ENCODE measurements at regions not wholly inside any gene's neighbourhood (a gene's known extent, or its start where the extent isn't known, plus 50 kb on each side); places are given as distances from the start of the nearest gene placed in this dataset.
A peak's percentile ranks its signal among the peaks of the same experiment; 100 is the strongest.

DNA sequence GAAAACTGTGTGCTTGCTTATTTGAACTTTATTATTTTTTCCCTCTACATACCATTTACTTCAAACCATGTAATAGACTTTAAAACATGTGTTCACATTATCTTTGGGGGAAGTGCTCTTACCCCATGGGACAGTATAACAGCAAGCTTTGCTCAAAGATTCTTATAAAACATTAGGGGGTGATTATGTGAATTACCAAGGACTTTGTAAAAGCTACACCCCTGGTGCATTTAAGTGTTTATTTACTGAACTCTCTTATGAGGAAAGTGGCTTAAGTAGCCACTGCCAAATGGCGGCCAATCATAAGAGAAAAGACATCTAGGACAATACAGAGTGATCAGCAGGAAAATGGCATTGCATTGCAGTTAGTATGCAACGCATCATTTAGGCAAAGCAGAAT is 70.3 kb downstream of the CAPZA3 start:
- Histone ChIP-seq H3K4me1 (ENCODE audit: insufficient read depth, low read length) (no peaks in the 10 kb centered on the region), H3K9me3 (ENCODE audit: control insufficient read depth in 1 of 2, insufficient read depth in 1 of 2, low read length in 2 of 2) (no peaks in the 10 kb centered on the region), H3K4me3 (ENCODE audit: low read length) (no peak overlapping the region), H3K36me3 (ENCODE audit: insufficient read depth, low read length) (no peaks in the 10 kb centered on the region), H3K27ac (ENCODE audit: low read depth in 1 of 2, low read length in 2 of 2) (no peak overlapping the region), H3K27me3 (ENCODE audit: control insufficient read depth in 1 of 2, insufficient read depth in 2 of 2, low read length in 2 of 2) (no peaks in the 10 kb centered on the region)
- Mint-ChIP-seq H3K27ac (no peak overlapping the region), H3K27me3 (no peaks in the 10 kb centered on the region), H3K4me3 (no peak overlapping the region), H3K36me3 (ENCODE audit: low read depth) (no peaks in the 10 kb centered on the region), H3K4me1 (ENCODE audit: low read depth) (no peaks in the 10 kb centered on the region), H3K9me3 (no peaks in the 10 kb centered on the region)
- TF ChIP-seq, protein P1, sequence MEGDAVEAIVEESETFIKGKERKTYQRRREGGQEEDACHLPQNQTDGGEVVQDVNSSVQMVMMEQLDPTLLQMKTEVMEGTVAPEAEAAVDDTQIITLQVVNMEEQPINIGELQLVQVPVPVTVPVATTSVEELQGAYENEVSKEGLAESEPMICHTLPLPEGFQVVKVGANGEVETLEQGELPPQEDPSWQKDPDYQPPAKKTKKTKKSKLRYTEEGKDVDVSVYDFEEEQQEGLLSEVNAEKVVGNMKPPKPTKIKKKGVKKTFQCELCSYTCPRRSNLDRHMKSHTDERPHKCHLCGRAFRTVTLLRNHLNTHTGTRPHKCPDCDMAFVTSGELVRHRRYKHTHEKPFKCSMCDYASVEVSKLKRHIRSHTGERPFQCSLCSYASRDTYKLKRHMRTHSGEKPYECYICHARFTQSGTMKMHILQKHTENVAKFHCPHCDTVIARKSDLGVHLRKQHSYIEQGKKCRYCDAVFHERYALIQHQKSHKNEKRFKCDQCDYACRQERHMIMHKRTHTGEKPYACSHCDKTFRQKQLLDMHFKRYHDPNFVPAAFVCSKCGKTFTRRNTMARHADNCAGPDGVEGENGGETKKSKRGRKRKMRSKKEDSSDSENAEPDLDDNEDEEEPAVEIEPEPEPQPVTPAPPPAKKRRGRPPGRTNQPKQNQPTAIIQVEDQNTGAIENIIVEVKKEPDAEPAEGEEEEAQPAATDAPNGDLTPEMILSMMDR (IDR thresholded peaks at IDR 0.05), result no peak
- no peak for DNase-seq
- CTCF ChIA-PET, result interaction anchor here (1.1 kb wide), 1 partner anchor 35 kb away, joined by 3 read pairs; no protein-coding TSS in a partner anchor
- ATAC-seq (ENCODE audit: poor library complexity), result no peak
- intact Hi-C loops (cut with DNase I, micrococcal nuclease), result no loop called here
- POLR2A ChIA-PET, result no interaction called here

DNA sequence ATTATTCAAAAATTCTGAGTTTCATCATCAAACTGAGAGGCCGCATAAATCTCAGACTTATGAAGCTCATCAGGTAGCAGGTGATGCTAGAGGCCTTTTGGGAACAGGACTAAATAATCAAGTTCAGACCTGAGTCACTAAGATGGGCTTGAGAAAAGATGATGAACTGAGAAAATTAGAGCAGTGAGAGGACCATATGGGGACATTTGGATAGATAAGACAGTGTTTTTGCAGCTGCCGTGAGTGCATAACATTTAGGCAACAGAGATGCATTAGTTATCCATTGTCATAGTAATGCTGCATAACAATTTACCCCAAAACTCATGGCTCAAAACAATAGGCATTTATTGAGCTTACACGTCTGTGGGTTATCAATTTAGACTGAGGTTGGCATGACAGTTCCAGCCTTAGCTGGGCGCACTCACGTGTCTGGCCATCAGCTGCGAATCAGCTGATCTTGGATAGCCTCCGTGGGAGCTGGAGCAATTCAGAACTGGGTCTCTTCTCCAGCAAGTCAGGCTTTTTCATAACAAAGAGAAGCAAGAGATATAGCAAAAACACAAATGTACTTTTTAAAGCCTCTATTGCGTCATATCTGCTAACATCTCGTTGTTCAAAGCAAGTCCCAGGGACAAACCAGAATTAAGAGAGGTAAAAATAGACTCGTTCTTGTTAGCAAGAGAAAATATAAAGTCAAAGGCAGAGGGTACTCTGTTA is 72.8 kb downstream of the CAPZA3 start:
- intact Hi-C loops (cut with DNase I, micrococcal nuclease), result no loop called here
- TF ChIP-seq, protein P1 (IDR thresholded peaks at IDR 0.05), result no peak

DNA sequence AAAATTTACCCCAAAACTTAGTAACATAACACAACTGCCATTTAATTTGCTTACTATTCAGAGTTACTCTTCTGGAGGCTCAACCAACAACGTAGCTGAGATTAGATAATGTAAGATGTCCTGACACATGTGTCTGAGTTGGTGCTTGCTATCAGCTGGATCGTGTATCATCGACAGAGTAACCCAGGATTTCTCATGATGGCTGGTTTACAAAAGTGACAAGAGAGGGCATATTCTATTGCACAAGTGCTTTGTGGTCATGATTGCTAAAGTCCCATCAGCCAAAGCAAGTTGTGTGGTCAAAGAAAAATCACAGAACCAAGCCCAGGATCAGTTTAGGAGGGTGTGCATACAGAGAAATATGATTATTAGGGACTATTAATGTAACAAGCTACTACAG is 73.4 kb downstream of the CAPZA3 start:
- Histone ChIP-seq H3K9me3 (ENCODE audit: control insufficient read depth in 1 of 2, insufficient read depth in 1 of 2, low read length in 2 of 2) (no peaks in the 10 kb centered on the region), H3K27ac (ENCODE audit: low read depth in 1 of 2, low read length in 2 of 2) (no peak overlapping the region), H3K4me3 (ENCODE audit: low read length) (no peak overlapping the region), H3K4me1 (ENCODE audit: insufficient read depth, low read length) (no peaks in the 10 kb centered on the region), H3K27me3 (ENCODE audit: control insufficient read depth in 1 of 2, insufficient read depth in 2 of 2, low read length in 2 of 2) (no peaks in the 10 kb centered on the region), H3K36me3 (ENCODE audit: insufficient read depth, low read length) (no peaks in the 10 kb centered on the region)
- POLR2A ChIA-PET, result no interaction called here
- Mint-ChIP-seq H3K4me1 (ENCODE audit: low read depth) (no peaks in the 10 kb centered on the region), H3K4me3 (no peak overlapping the region), H3K36me3 (ENCODE audit: low read depth) (no peaks in the 10 kb centered on the region), H3K27me3 (no peaks in the 10 kb centered on the region), H3K27ac (no peak overlapping the region), H3K9me3 (no peaks in the 10 kb centered on the region)
- TF ChIP-seq, protein P1 (IDR thresholded peaks at IDR 0.05), result no peak
- intact Hi-C loops (cut with DNase I, micrococcal nuclease), result no loop called here
- DNase-seq (peak in 2 of 14 experiments; percentile 5 to 24), ATAC-seq (ENCODE audit: poor library complexity) (no peak)
- CTCF ChIA-PET, result no interaction called here

More for the DNA sequence above, 72.8 kb downstream of the CAPZA3 start:
- no peak for DNase-seq
- H3K4me1 Mint-ChIP-seq (ENCODE audit: low read depth), result no peaks in the 10 kb centered on the region
- Histone ChIP-seq H3K36me3 (ENCODE audit: insufficient read depth, low read length) (no peaks in the 10 kb centered on the region), H3K4me3 (ENCODE audit: low read length) (no peak overlapping the region), H3K27me3 (ENCODE audit: control insufficient read depth in 1 of 2, insufficient read depth in 2 of 2, low read length in 2 of 2) (no peaks in the 10 kb centered on the region), H3K4me1 (ENCODE audit: insufficient read depth, low read length) (no peaks in the 10 kb centered on the region), H3K27ac (ENCODE audit: low read depth in 1 of 2, low read length in 2 of 2) (no peak overlapping the region), H3K9me3 (ENCODE audit: control insufficient read depth in 1 of 2, insufficient read depth in 1 of 2, low read length in 2 of 2) (no peaks in the 10 kb centered on the region)
- no peaks in the 10 kb centered on the region for H3K27me3 Mint-ChIP-seq
- ATAC-seq (ENCODE audit: poor library complexity), result no peak
- H3K9me3 Mint-ChIP-seq, result no peaks in the 10 kb centered on the region
- no peak overlapping the region for H3K27ac Mint-ChIP-seq
- CTCF ChIA-PET, result no interaction called here
- H3K36me3 Mint-ChIP-seq (ENCODE audit: low read depth), result no peaks in the 10 kb centered on the region
- no peak overlapping the region for H3K4me3 Mint-ChIP-seq
- POLR2A ChIA-PET, result no interaction called here
